Right lobe of liver (tissue), 6 donors: ENCODE measurements at regions not wholly inside any gene's neighbourhood (a gene's known extent, or its start where the extent isn't known, plus 50 kb on each side); places are given as distances from the start of the nearest gene placed in this dataset.

ENCODE experiments used
- ATAC-seq, 4 donors: fragments of 200-7000 bp; cut with Tn5 transposase; one replicate each; pipeline ENCODE4 v1.9.1; 2020; ENCODE audit warnings: mild to moderate bottlenecking in 4 of 4, moderate library complexity in 4 of 4
- DNase-seq, 3 donors: peaks; one replicate each; pipeline ENCODE4 v3.0.0-alpha.2; 2020
- H3K27ac ChIP-seq, 3 donors: fragments of 200-600 bp; one replicate each; pipeline ENCODE4 v1.8.0; 2022
- H3K27me3 ChIP-seq, 2 donors: fragments of 200-600 bp; one replicate each; pipeline ENCODE4 v1.8.0; 2022
- H3K36me3 ChIP-seq, 4 donors: fragments of 200-600 bp; sonication (generic) in 1 of 4; one replicate each; pipeline versions ENCODE4 v1.5.1 to v1.8.0; 2017 to 2022; ENCODE audit warnings: control low read depth in 1 of 4
- H3K4me1 ChIP-seq, 4 donors: fragments of 200-600 bp; sonication (generic) in 1 of 4; one replicate each; pipeline versions ENCODE4 v1.5.1 to v1.8.0; 2017 to 2022; ENCODE audit warnings: control low read depth in 1 of 4
- H3K4me3 ChIP-seq, 3 donors: fragments of 200-600 bp; one replicate each; pipeline ENCODE4 v1.8.0; 2022
- H3K9me3 ChIP-seq, 4 donors: fragments of 200-600 bp; sonication (generic) in 1 of 4; one replicate each; pipeline versions ENCODE4 v1.5.1 to v1.8.0; 2017 to 2022; ENCODE audit warnings: control low read depth in 1 of 4
- CTCF ChIP-seq, 4 donors: fragments of 200-600 bp in 3 of 4; fragments of 450-650 bp in 1 of 4; IDR thresholded peaks; one replicate each; pipeline versions ENCODE4 v1.5.1 to v1.8.0; 2016 to 2022; ENCODE audit warnings: antibody characterized with exemption in 4 of 4, mild to moderate bottlenecking in 2 of 4
- POLR2A ChIP-seq: fragments of 450-650 bp; IDR thresholded peaks from one replicate; pipeline ENCODE4 v1.6.1; 2017; ENCODE audit warnings: antibody characterized with exemption, mild to moderate bottlenecking
- WGBS: methylation state at CpG from one replicate; pipeline ENCODE4 v1.1.6; 2018; ENCODE audit warnings: low coverage, low lambda C conversion rate; ENCODE audit not compliant: insufficient coverage; ENCODE audit errors: missing lambda C conversion rate; 5-methylcytosine and 5-hydroxymethylcytosine counted together
- intact Hi-C, 2 donors: fragments of 100-400 bp; cut with DNase I; formaldehyde crosslinking; loops; one replicate each; pipeline versions ENCODE4 v1.11.2 to v1.14.1; 2022
- donor health status: DM: no; HTN: yes; CAD: no.
- donor health status: DM: no; HTN: no; CAD: no.
- donor health status: DM: no; HTN: no; CAD: no.
- donor health status: DM: no; HTN: yes; CAD: no.
- donor health status: DM: no; HTN: yes; CAD: no.

- ATAC-seq (peak; percentile 63 to 71 (median 66)), DNase-seq (peak; percentile 39 to 67 (median 54))
- TF ChIP-seq POLR2A (no peak), CTCF (IDR thresholded peaks at IDR 0.05) (no peak)
- 36% methylated on average over 4 of the region's 4 CpGs for WGBS
- Histone ChIP-seq H3K36me3 (no peaks in the 10 kb centered on the region), H3K4me3 (no peak overlapping the region), H3K9me3 (no peaks in the 10 kb centered on the region), H3K4me1 (no peaks in the 10 kb centered on the region), H3K27ac (peak overlapping the region in 1 of 3 donors; percentile 31), H3K27me3 (no peaks in the 10 kb centered on the region)
- intact Hi-C loops: no loop called here
These were observed 190.9 kb downstream of the MAFB start for GRCh38 chr20:40497899-40498691.

GRCh38 chr20:40495956-40496355 lies 193.1 kb downstream of the MAFB start:
- TF ChIP-seq CTCF (IDR thresholded peaks at IDR 0.05) (no peak), POLR2A (no peak)
- H3K4me1 ChIP-seq: no peaks in the 10 kb centered on the region
- no peak overlapping the region for H3K27ac ChIP-seq
- ATAC-seq (no peak), DNase-seq (no peak)
- WGBS: 63% methylated on average over 4 of the region's 4 CpGs
- no peaks in the 10 kb centered on the region for H3K36me3 ChIP-seq
- H3K27me3 ChIP-seq: no peaks in the 10 kb centered on the region
- H3K4me3 ChIP-seq: no peak overlapping the region
- H3K9me3 ChIP-seq: no peaks in the 10 kb centered on the region
- intact Hi-C loops: no loop called here

GRCh38 chr20:40494248-40494647 lies 194.8 kb downstream of the MAFB start:
- intact Hi-C loops: no loop called here
- ATAC-seq (peak; percentile 30 to 50 (median 38)), DNase-seq (peak in 2 of 3 donors; percentile 37 to 55)
- Histone ChIP-seq H3K27me3 (no peaks in the 10 kb centered on the region), H3K9me3 (no peaks in the 10 kb centered on the region), H3K4me1 (no peaks in the 10 kb centered on the region), H3K36me3 (no peaks in the 10 kb centered on the region), H3K4me3 (no peak overlapping the region), H3K27ac (peak overlapping the region in 1 of 3 donors; percentile 33)
- no peak for TF ChIP-seq POLR2A
- no peak for TF ChIP-seq CTCF (IDR thresholded peaks at IDR 0.05)
- no CpG with 5 or more reads among the region's 3 CpGs for WGBS

DNA sequence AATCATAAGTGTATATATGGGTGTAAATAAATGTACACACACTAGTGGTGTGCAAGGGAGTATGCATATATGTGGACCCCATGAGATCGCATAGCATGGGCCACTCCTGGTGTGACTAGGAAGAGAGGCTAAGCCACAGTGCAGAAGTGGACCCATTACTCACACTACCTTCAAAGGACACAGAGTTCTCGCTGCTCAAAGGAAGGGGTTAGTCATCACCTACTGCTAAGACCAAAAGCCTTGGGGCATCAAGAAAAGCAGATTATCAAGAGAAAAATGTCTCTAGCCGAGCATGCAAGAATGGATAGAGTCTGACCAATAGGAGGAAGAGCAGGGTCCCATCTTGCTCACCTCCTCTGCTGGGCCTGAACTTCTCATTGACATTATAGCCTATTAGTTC lies 195.5 kb downstream of the MAFB start:
- peak in 1 of 4 donors; percentile 12 for ATAC-seq
- Histone ChIP-seq H3K27ac (no peak overlapping the region), H3K4me3 (no peak overlapping the region), H3K36me3 (no peaks in the 10 kb centered on the region), H3K4me1 (no peaks in the 10 kb centered on the region), H3K27me3 (no peaks in the 10 kb centered on the region), H3K9me3 (no peaks in the 10 kb centered on the region)
- WGBS: 71% methylated on average over 2 of the region's 3 CpGs
- intact Hi-C loops: no loop called here
- no peak for TF ChIP-seq POLR2A
- no peak for DNase-seq

DNA sequence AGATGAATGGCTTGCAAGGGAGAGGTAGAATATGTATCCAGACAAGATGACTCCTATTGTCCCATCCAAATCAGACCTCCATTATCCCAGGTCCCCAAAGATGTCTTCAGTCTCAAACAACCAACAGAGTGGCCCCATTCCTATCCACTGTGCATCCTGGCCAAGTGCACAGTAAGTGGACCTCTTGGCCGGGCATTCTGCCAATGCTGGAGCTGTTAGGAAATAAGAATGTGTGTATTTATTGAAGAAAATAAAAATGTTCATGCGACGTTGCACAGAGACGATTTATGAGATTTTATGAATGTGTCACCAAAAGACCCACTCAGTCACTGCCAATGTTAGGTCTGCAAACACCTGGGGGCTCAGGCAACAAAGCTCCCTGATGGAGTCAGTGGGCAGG lies 196.0 kb downstream of the MAFB start:
- no peak for TF ChIP-seq POLR2A
- TF ChIP-seq CTCF (IDR thresholded peaks at IDR 0.05): no peak
- no peaks in the 10 kb centered on the region for H3K36me3 ChIP-seq
- intact Hi-C loops: no loop called here
- peak in 3 of 4 donors; percentile 31 to 47 (median 45) for ATAC-seq
- DNase-seq: peak; percentile 65 to 69 (median 69)
- WGBS: 21% methylated on average over 4 of the region's 4 CpGs
- H3K4me1 ChIP-seq: no peaks in the 10 kb centered on the region
- H3K27ac ChIP-seq: no peak overlapping the region
- H3K4me3 ChIP-seq: no peak overlapping the region
- no peaks in the 10 kb centered on the region for H3K9me3 ChIP-seq
- no peaks in the 10 kb centered on the region for H3K27me3 ChIP-seq
